HUES64 (cell line): ENCODE measurements at regions not wholly inside any gene's neighbourhood (a gene's known extent, or its start where the extent isn't known, plus 50 kb on each side); places are given as distances from the start of the nearest gene placed in this dataset.

Experiments used
- H3K27ac ChIP-seq: 2 replicates; pipeline ENCODE4 v1.7.0; 2013; ENCODE audit warnings: low read depth, low read length, inconsistent platforms
- H3K27me3 ChIP-seq: 2 replicates; pipeline ENCODE4 v1.6.1; 2013; ENCODE audit warnings: mild to moderate bottlenecking, low read length; ENCODE audit not compliant: insufficient read depth
- H3K36me3 ChIP-seq: 2 replicates; pipeline ENCODE4 v1.6.1; 2013; ENCODE audit warnings: mild to moderate bottlenecking, low read length; ENCODE audit not compliant: insufficient read depth
- H3K4me1 ChIP-seq: 2 replicates; pipeline ENCODE4 v1.6.1; 2013; ENCODE audit warnings: mild to moderate bottlenecking, low read length, moderate library complexity; ENCODE audit not compliant: insufficient read depth
- H3K4me3 ChIP-seq: 2 replicates; pipeline ENCODE4 v1.5.1; 2013; ENCODE audit warnings: mild to moderate bottlenecking, low read length, moderate library complexity
- H3K9ac ChIP-seq: 2 replicates; pipeline ENCODE4 v1.6.1; 2013; ENCODE audit warnings: mild to moderate bottlenecking, low read depth, low read length
- H3K9me3 ChIP-seq: 2 replicates; pipeline ENCODE4 v1.6.1; 2013; ENCODE audit warnings: low read depth, low read length; ENCODE audit not compliant: insufficient read depth
- WGBS: fragments of 150-250, 120-280 bp; methylation state at CpG from one replicate; pipeline ENCODE4 v1.1.7; 2013; ENCODE audit warnings: missing lambda C conversion rate; 5-methylcytosine and 5-hydroxymethylcytosine counted together

DNA sequence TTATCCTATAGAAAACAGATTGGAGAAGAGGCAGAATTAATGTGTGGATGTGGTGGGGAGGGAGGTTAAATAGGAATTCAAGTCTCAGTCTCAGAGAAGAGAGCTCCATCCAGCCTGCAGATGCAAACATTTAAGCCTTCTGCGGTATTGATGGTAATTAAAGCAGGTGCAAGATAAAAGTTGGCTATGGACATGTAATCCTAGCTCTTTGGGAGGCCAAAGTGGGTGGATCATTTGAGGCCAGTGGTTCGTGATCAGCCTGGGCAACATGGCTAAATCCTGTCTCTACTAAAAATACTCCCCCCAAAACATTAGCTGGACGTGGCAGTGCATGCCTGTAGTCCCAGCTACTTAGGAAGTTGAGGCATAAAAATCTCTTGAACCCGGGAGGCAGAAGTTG, 332.7 kb downstream of the PABPC4L start:
- Histone ChIP-seq H3K4me1 (peaks cover 8% of the 10 kb centered on the region; the same call in 1 of the 2 replicates), H3K27ac (no peak overlapping the region), H3K9me3 (no peaks in the 10 kb centered on the region), H3K27me3 (no peaks in the 10 kb centered on the region), H3K4me3 (no peak overlapping the region), H3K9ac (no peak overlapping the region), H3K36me3 (no peaks in the 10 kb centered on the region)
- WGBS, result 98% methylated on average over 4 of the region's 4 CpGs

DNA sequence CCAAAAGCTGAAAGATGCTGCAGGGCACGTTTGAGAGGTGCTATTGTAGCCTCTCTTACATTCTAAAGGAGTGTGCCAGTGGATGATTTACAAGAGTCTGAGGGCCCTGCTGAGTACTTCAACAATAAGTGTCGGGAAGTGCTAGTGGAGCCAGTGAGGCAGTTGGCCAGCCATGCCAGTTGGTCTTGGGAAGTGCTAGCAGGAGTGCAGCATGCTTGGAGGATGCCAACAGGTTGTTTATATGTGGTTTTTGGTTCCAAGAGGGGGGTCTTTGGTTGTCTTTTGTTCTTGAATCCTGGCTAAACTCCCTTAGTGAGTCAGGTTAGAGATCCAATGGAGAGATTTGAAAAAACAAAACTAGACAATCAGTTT, 335.3 kb downstream of the PABPC4L start:
- Histone ChIP-seq H3K36me3 (no peaks in the 10 kb centered on the region), H3K27me3 (no peaks in the 10 kb centered on the region), H3K27ac (no peak overlapping the region), H3K9ac (no peak overlapping the region), H3K4me3 (no peak overlapping the region), H3K9me3 (no peaks in the 10 kb centered on the region), H3K4me1 (peaks cover 8% of the 10 kb centered on the region; the same call in 1 of the 2 replicates)
- 58% methylated on average over 2 of the region's 2 CpGs for WGBS

DNA sequence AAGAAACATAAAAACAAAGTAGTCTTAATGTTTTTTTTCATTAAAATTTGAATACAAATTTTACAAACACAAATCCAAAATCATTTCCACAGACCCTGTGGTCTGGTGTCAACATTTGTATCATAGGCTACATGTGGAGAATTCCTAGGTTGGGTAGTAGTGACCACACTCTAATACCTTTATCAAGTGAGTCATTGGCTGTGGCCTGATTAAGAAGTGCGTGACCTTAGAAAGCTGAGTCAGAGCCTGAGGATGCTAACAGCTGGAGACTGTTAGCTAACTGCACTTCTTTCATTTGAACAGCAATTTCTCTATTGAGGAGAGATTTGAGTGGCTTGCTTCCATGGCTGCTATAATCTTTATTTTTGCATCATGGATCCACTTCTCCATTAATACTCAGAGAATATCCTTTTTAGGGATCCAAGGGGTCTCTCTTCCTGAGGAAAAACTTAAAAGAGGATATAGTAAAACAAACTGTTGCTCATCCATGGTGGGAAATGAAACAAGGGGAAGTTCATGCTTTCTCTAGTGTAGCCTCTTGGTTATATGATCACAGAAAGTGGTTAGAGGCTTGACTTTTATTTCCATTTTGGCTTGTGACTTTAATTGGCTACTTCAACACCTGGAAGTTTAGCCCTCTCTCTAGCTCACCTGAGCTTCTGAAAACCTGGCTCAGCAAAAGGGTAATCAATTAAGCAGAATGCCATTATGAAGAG, 335.8 kb downstream of the PABPC4L start:
- no peaks in the 10 kb centered on the region for H3K36me3 ChIP-seq
- no peaks in the 10 kb centered on the region for H3K27me3 ChIP-seq
- no peak overlapping the region for H3K4me3 ChIP-seq
- H3K9me3 ChIP-seq, result no peaks in the 10 kb centered on the region
- H3K9ac ChIP-seq, result no peak overlapping the region
- WGBS, result 75% methylated on average over 1 of the region's 1 CpG
- H3K27ac ChIP-seq, result 0 out of 2 replicates have a peak overlapping the region, but pooled peaks have one; percentile 21
- H3K4me1 ChIP-seq, result peaks cover 8% of the 10 kb centered on the region; the same call in 1 of the 2 replicates

DNA sequence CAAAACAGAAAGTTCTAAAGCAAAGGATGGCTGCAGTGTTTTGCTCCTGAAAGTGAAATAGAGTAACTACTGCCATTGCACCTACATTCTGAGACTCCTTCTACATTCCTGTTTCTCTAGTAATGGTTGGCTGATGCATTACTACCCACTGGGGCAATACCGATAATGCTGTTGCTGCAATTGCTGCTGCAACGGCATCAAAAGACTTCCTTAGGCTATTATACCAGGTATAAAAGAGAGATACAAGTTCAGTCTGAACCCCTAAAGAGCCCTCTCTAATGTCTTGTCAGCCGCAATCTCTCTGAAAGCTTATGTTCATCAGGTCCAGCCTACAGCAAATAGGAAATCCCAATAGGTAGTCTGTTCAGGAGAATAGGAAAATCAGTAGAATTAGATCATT, 338.4 kb downstream of the PABPC4L start:
- H3K27me3 ChIP-seq, result no peaks in the 10 kb centered on the region
- H3K4me1 ChIP-seq, result peaks cover 8% of the 10 kb centered on the region; the same call in 1 of the 2 replicates
- H3K4me3 ChIP-seq, result no peak overlapping the region
- no peak overlapping the region for H3K27ac ChIP-seq
- no peaks in the 10 kb centered on the region for H3K9me3 ChIP-seq
- no peak overlapping the region for H3K9ac ChIP-seq
- 91% methylated on average over 3 of the region's 3 CpGs for WGBS
- no peaks in the 10 kb centered on the region for H3K36me3 ChIP-seq

DNA sequence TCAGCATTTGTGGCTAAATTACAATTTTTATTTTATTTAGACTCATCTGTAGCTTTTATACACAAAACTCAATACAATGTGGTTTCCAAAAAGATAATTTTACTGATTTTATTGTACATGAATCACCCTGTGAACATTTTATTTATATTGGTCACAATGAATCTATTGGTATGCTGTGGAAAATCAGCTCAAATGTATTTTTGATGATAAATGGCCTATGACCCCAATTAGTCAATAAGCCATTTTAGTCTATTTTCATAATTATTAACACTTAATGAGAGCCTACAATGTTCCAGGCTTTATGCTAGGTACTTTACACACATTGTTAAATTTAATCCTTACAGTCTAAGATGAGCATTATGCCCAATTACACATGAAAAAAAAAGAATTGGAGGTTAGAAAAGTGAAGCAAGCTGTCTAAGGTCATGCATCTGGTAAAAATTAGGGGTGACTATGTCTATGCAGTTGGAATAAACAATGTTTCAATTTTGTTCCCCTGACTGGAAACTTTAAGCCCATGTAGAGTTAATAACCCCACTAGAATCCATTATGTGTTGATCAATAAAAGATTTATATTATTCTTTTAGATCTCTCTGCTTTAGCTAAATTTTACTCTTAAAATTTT, 344.7 kb downstream of the PABPC4L start:
- no peak overlapping the region for H3K27ac ChIP-seq
- H3K4me1 ChIP-seq, result no peaks in the 10 kb centered on the region
- H3K9ac ChIP-seq, result no peak overlapping the region
- H3K4me3 ChIP-seq, result no peak overlapping the region
- no peaks in the 10 kb centered on the region for H3K36me3 ChIP-seq
- no peaks in the 10 kb centered on the region for H3K27me3 ChIP-seq
- no peaks in the 10 kb centered on the region for H3K9me3 ChIP-seq

GRCh38 chr4:133855001-133855400, 346.6 kb downstream of the PABPC4L start:
- H3K27me3 ChIP-seq, result no peaks in the 10 kb centered on the region
- 94% methylated on average over 1 of the region's 4 CpGs for WGBS

GRCh38 chr4:133839326-133839725, 362.3 kb downstream of the PABPC4L start:
- H3K9ac ChIP-seq, result no peak overlapping the region
- no peaks in the 10 kb centered on the region for H3K27me3 ChIP-seq
- H3K9me3 ChIP-seq, result peaks cover 8% of the 10 kb centered on the region; the same call in 1 of the 2 replicates
- H3K4me3 ChIP-seq, result no peak overlapping the region
- H3K4me1 ChIP-seq, result no peaks in the 10 kb centered on the region
- no peaks in the 10 kb centered on the region for H3K36me3 ChIP-seq
- H3K27ac ChIP-seq, result no peak overlapping the region

More at GRCh38 chr4:133855001-133855400, 346.6 kb downstream of the PABPC4L start:
- Histone ChIP-seq H3K9ac (no peak overlapping the region), H3K36me3 (no peaks in the 10 kb centered on the region), H3K4me1 (no peaks in the 10 kb centered on the region), H3K27ac (no peak overlapping the region), H3K9me3 (no peaks in the 10 kb centered on the region), H3K4me3 (no peak overlapping the region)

DNA sequence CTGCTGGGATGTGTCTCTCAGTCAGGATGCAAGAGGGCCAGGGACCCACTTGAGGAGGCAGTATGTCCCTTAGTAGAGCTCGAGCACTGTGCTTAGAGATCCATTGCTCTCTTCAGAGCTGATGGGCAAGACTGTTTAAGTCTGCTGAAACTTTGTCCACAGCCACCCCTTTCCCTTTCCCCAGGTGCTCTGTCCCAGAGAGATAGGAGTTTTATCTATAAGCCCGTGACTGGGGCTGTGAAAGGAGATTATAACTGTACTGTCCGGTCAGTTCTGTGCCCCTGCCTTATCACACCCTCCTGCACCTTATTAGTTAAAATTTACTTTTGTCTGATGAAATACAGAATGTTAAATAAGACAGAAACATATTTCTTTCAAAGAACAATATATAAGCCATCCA, 378.4 kb downstream of the PABPC4L start:
- no peaks in the 10 kb centered on the region for H3K27me3 ChIP-seq
- peaks cover 2% of the 10 kb centered on the region for H3K9me3 ChIP-seq
- no peaks in the 10 kb centered on the region for H3K36me3 ChIP-seq
- H3K4me3 ChIP-seq, result no peak overlapping the region
- H3K4me1 ChIP-seq, result no peaks in the 10 kb centered on the region
- WGBS, result 91% methylated on average over 1 of the region's 3 CpGs
- H3K27ac ChIP-seq, result no peak overlapping the region
- no peak overlapping the region for H3K9ac ChIP-seq

- H3K27ac ChIP-seq, result no peak overlapping the region
- no peak overlapping the region for H3K9ac ChIP-seq
- H3K4me3 ChIP-seq, result no peak overlapping the region
- no peaks in the 10 kb centered on the region for H3K4me1 ChIP-seq
- H3K9me3 ChIP-seq, result peaks cover 19% of the 10 kb centered on the region
- no peaks in the 10 kb centered on the region for H3K27me3 ChIP-seq
- H3K36me3 ChIP-seq, result no peaks in the 10 kb centered on the region
- WGBS, result 97% methylated on average over 2 of the region's 2 CpGs
These were observed 388.6 kb downstream of the PABPC4L start for GRCh38 chr4:133812954-133813353.

- no peak overlapping the region for H3K27ac ChIP-seq
- no peaks in the 10 kb centered on the region for H3K4me1 ChIP-seq
- no peaks in the 10 kb centered on the region for H3K36me3 ChIP-seq
- H3K27me3 ChIP-seq, result no peaks in the 10 kb centered on the region
- peaks cover 12% of the 10 kb centered on the region for H3K9me3 ChIP-seq
- H3K9ac ChIP-seq, result no peak overlapping the region
- no peak overlapping the region for H3K4me3 ChIP-seq
These were observed 389.4 kb downstream of the PABPC4L start for GRCh38 chr4:133812236-133812635.

GRCh38 chr4:133808151-133808550, 393.4 kb downstream of the PABPC4L start:
- 91% methylated on average over 3 of the region's 3 CpGs for whole genome bisulfite sequencing
- H3K4me3 ChIP-seq, result no peak overlapping the region
- H3K9me3 ChIP-seq, result no peaks in the 10 kb centered on the region
- H3K36me3 ChIP-seq, result no peaks in the 10 kb centered on the region
- H3K9ac ChIP-seq, result no peak overlapping the region
- no peak overlapping the region for H3K27ac ChIP-seq
- no peaks in the 10 kb centered on the region for H3K4me1 ChIP-seq
- H3K27me3 ChIP-seq, result no peaks in the 10 kb centered on the region
